22Rv1 (cell line): ENCODE measurements at regions not wholly inside any gene's neighbourhood (a gene's known extent, or its start where the extent isn't known, plus 50 kb on each side); places are given as distances from the start of the nearest gene placed in this dataset.

Experiments
- ZFX ChIP-seq: fragments of 450-650 bp; IDR thresholded peaks from 2 replicates; pipeline ENCODE4 v1.6.1; 2017; ENCODE audit warnings: antibody characterized with exemption, borderline replicate concordance
- TF ChIP-seq, protein P1 (sequence below): fragments of 450-650 bp; IDR thresholded peaks from 2 replicates; pipeline ENCODE4 v1.5.1; 2017; ENCODE audit warnings: mild to moderate bottlenecking

DNA sequence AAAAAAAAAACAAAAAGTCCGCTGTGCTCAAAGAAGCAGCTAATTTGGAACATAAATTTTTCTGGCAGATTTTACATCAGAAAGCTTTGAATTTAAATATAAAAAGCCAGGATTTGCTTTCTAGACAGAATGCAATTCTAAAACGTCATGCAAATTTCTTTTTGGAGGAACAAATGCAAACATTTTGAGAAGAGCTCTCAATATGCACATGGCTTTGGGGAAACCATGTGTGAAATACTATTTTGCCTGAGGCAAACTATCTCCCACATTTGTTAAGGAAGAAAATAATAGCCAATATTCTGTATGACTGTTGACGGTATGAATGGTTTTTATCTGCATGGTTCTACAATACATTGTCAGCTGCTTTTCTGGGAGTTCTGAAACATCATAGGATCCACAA lies 320.0 kb upstream of the PSMD7 start:
- TF ChIP-seq, protein P1, sequence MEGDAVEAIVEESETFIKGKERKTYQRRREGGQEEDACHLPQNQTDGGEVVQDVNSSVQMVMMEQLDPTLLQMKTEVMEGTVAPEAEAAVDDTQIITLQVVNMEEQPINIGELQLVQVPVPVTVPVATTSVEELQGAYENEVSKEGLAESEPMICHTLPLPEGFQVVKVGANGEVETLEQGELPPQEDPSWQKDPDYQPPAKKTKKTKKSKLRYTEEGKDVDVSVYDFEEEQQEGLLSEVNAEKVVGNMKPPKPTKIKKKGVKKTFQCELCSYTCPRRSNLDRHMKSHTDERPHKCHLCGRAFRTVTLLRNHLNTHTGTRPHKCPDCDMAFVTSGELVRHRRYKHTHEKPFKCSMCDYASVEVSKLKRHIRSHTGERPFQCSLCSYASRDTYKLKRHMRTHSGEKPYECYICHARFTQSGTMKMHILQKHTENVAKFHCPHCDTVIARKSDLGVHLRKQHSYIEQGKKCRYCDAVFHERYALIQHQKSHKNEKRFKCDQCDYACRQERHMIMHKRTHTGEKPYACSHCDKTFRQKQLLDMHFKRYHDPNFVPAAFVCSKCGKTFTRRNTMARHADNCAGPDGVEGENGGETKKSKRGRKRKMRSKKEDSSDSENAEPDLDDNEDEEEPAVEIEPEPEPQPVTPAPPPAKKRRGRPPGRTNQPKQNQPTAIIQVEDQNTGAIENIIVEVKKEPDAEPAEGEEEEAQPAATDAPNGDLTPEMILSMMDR = no peak
- no peak for TF ChIP-seq ZFX
